ENCODE measurements at regions not wholly inside any gene's neighbourhood (a gene's known extent, or its start where the extent isn't known, plus 50 kb on each side); places are given as distances from the start of the nearest gene placed in this dataset.
A peak's percentile ranks its signal among the peaks of the same experiment; 100 is the strongest.

- peak; percentile 45 to 75 for DNase-seq
- Histone ChIP-seq H3K79me2 (ENCODE audit: control insufficient read depth, insufficient read depth, low read length, poor library complexity) (no peaks in the 10 kb centered on the region), H4K91ac (ENCODE audit: low read depth, low read length) (no peak overlapping the region), H3K36me3 (ENCODE audit: control insufficient read depth in 1 of 2, insufficient read depth in 2 of 2, low read length in 2 of 2) (no peaks in the 10 kb centered on the region), H4K8ac (ENCODE audit: low read depth, low read length) (no peak overlapping the region), H3K4ac (ENCODE audit: low read depth, low read length) (no peak overlapping the region), H4K12ac (ENCODE audit: low read depth, low read length) (no peak overlapping the region), H3K27ac (ENCODE audit: low read depth, low read length) (no peak overlapping the region), H2BK12ac (ENCODE audit: low read length) (no peak overlapping the region), H2BK5ac (ENCODE audit: low read depth, low read length, poor library complexity) (no peak overlapping the region), H2AFZ (ENCODE audit: insufficient read depth, low read length, poor library complexity) (no peak overlapping the region), H3K79me1 (ENCODE audit: low read length) (no peaks in the 10 kb centered on the region), H3K18ac (ENCODE audit: low read length) (no peak overlapping the region), H3K9me3 (ENCODE audit: insufficient read depth, low read depth, low read length) (no peaks in the 10 kb centered on the region), H3K9ac (ENCODE audit: low read length) (peak overlapping the region; percentile 61), H2BK120ac (ENCODE audit: insufficient read depth, low read length, poor library complexity) (no peak overlapping the region), H3K27me3 (ENCODE audit: insufficient read depth, low read length) (no peaks in the 10 kb centered on the region), H3K14ac (ENCODE audit: low read length) (no peak overlapping the region), H3K4me2 (ENCODE audit: low read length) (no peak overlapping the region), H3K23ac (ENCODE audit: low read length) (no peak overlapping the region), H3K4me1 (ENCODE audit: control insufficient read depth in 1 of 2, insufficient read depth in 2 of 2, low read length in 2 of 2) (no peaks in the 10 kb centered on the region), H2AK5ac (ENCODE audit: low read length) (no peak overlapping the region), H3K4me3 (ENCODE audit: low read depth, low read length) (no peak overlapping the region)
- WGBS (ENCODE audit: extremely low coverage, insufficient coverage, insufficient read length), result no CpG with 5 or more reads among the region's 7 CpGs
Measured at GRCh38 chr4:153142700-153143438, 61.4 kb upstream of the TRIM2 start.

- no peak overlapping the region for H2BK12ac ChIP-seq (ENCODE audit: low read length)
- no peak overlapping the region for H3K9ac ChIP-seq (ENCODE audit: low read length)
- no peak overlapping the region for H3K23ac ChIP-seq (ENCODE audit: low read length)
- H2BK5ac ChIP-seq (ENCODE audit: low read depth, low read length, poor library complexity), result no peak overlapping the region
- DNase-seq, result peak in 1 of 2 donors; percentile 10
- no peaks in the 10 kb centered on the region for H3K27me3 ChIP-seq (ENCODE audit: insufficient read depth, low read length)
- no peaks in the 10 kb centered on the region for H3K36me3 ChIP-seq (ENCODE audit: control insufficient read depth in 1 of 2, insufficient read depth in 2 of 2, low read length in 2 of 2)
- H3K18ac ChIP-seq (ENCODE audit: low read length), result no peak overlapping the region
- no peak overlapping the region for H3K27ac ChIP-seq (ENCODE audit: low read depth, low read length)
- H2BK120ac ChIP-seq (ENCODE audit: insufficient read depth, low read length, poor library complexity), result no peak overlapping the region
- no peak overlapping the region for H4K12ac ChIP-seq (ENCODE audit: low read depth, low read length)
- H4K91ac ChIP-seq (ENCODE audit: low read depth, low read length), result no peak overlapping the region
- no peak overlapping the region for H3K4me2 ChIP-seq (ENCODE audit: low read length)
- no peaks in the 10 kb centered on the region for H3K9me3 ChIP-seq (ENCODE audit: insufficient read depth, low read depth, low read length)
- no peak overlapping the region for H4K8ac ChIP-seq (ENCODE audit: low read depth, low read length)
- H3K79me1 ChIP-seq (ENCODE audit: low read length), result no peaks in the 10 kb centered on the region
- no CpG with 5 or more reads among the region's 7 CpGs for WGBS (ENCODE audit: extremely low coverage, insufficient coverage, insufficient read length)
- no peaks in the 10 kb centered on the region for H3K79me2 ChIP-seq (ENCODE audit: control insufficient read depth, insufficient read depth, low read length, poor library complexity)
- H2AK5ac ChIP-seq (ENCODE audit: low read length), result peak overlapping the region; percentile 31
- no peak overlapping the region for H3K4me3 ChIP-seq (ENCODE audit: low read depth, low read length)
- H2AFZ ChIP-seq (ENCODE audit: insufficient read depth, low read length, poor library complexity), result no peak overlapping the region
- H3K14ac ChIP-seq (ENCODE audit: low read length), result no peak overlapping the region
- H3K4ac ChIP-seq (ENCODE audit: low read depth, low read length), result no peak overlapping the region
- H3K4me1 ChIP-seq (ENCODE audit: control insufficient read depth in 1 of 2, insufficient read depth in 2 of 2, low read length in 2 of 2), result no peaks in the 10 kb centered on the region
Measured at GRCh38 chr4:153143527-153144348, 60.5 kb upstream of the TRIM2 start.

- H3K4me2 ChIP-seq (ENCODE audit: low read length), result no peak overlapping the region
- H3K79me2 ChIP-seq (ENCODE audit: control insufficient read depth, insufficient read depth, low read length, poor library complexity), result no peaks in the 10 kb centered on the region
- no peak overlapping the region for H2AFZ ChIP-seq (ENCODE audit: insufficient read depth, low read length, poor library complexity)
- peak in 1 of 2 donors; percentile 56 for DNase-seq
- H2BK12ac ChIP-seq (ENCODE audit: low read length), result no peak overlapping the region
- H4K12ac ChIP-seq (ENCODE audit: low read depth, low read length), result no peak overlapping the region
- no peak overlapping the region for H3K27ac ChIP-seq (ENCODE audit: low read depth, low read length)
- no peaks in the 10 kb centered on the region for H3K36me3 ChIP-seq (ENCODE audit: control insufficient read depth in 1 of 2, insufficient read depth in 2 of 2, low read length in 2 of 2)
- whole genome bisulfite sequencing (ENCODE audit: extremely low coverage, insufficient coverage, insufficient read length), result no CpG with 5 or more reads among the region's 1 CpG
- H3K18ac ChIP-seq (ENCODE audit: low read length), result no peak overlapping the region
- H3K4ac ChIP-seq (ENCODE audit: low read depth, low read length), result no peak overlapping the region
- no peak overlapping the region for H2BK120ac ChIP-seq (ENCODE audit: insufficient read depth, low read length, poor library complexity)
- no peak overlapping the region for H3K4me3 ChIP-seq (ENCODE audit: low read depth, low read length)
- H3K14ac ChIP-seq (ENCODE audit: low read length), result no peak overlapping the region
- no peaks in the 10 kb centered on the region for H3K79me1 ChIP-seq (ENCODE audit: low read length)
- no peaks in the 10 kb centered on the region for H3K9me3 ChIP-seq (ENCODE audit: insufficient read depth, low read depth, low read length)
- H3K27me3 ChIP-seq (ENCODE audit: insufficient read depth, low read length), result no peaks in the 10 kb centered on the region
- no peak overlapping the region for H4K8ac ChIP-seq (ENCODE audit: low read depth, low read length)
- H4K91ac ChIP-seq (ENCODE audit: low read depth, low read length), result no peak overlapping the region
- no peaks in the 10 kb centered on the region for H3K4me1 ChIP-seq (ENCODE audit: control insufficient read depth in 1 of 2, insufficient read depth in 2 of 2, low read length in 2 of 2)
- no peak overlapping the region for H3K9ac ChIP-seq (ENCODE audit: low read length)
- no peak overlapping the region for H3K23ac ChIP-seq (ENCODE audit: low read length)
- no peak overlapping the region for H2AK5ac ChIP-seq (ENCODE audit: low read length)
- H2BK5ac ChIP-seq (ENCODE audit: low read depth, low read length, poor library complexity), result no peak overlapping the region
Measured at GRCh38 chr4:153146031-153146430, 58.2 kb upstream of the TRIM2 start.

GRCh38 chr4:153146961-153147360, 57.3 kb upstream of the TRIM2 start:
- no peak overlapping the region for H3K18ac ChIP-seq (ENCODE audit: low read length)
- H2AFZ ChIP-seq (ENCODE audit: insufficient read depth, low read length, poor library complexity), result no peak overlapping the region
- WGBS (ENCODE audit: extremely low coverage, insufficient coverage, insufficient read length), result no CpG with 5 or more reads among the region's 4 CpGs

More at GRCh38 chr4:153146961-153147360, 57.3 kb upstream of the TRIM2 start:
- Histone ChIP-seq H3K9me3 (ENCODE audit: insufficient read depth, low read depth, low read length) (no peaks in the 10 kb centered on the region), H2BK120ac (ENCODE audit: insufficient read depth, low read length, poor library complexity) (no peak overlapping the region), H3K27ac (ENCODE audit: low read depth, low read length) (no peak overlapping the region), H3K4ac (ENCODE audit: low read depth, low read length) (no peak overlapping the region), H3K36me3 (ENCODE audit: control insufficient read depth in 1 of 2, insufficient read depth in 2 of 2, low read length in 2 of 2) (no peaks in the 10 kb centered on the region), H3K79me2 (ENCODE audit: control insufficient read depth, insufficient read depth, low read length, poor library complexity) (no peaks in the 10 kb centered on the region), H4K12ac (ENCODE audit: low read depth, low read length) (no peak overlapping the region), H3K23ac (ENCODE audit: low read length) (no peak overlapping the region), H2BK5ac (ENCODE audit: low read depth, low read length, poor library complexity) (no peak overlapping the region), H3K14ac (ENCODE audit: low read length) (no peak overlapping the region), H3K4me3 (ENCODE audit: low read depth, low read length) (no peak overlapping the region), H4K91ac (ENCODE audit: low read depth, low read length) (no peak overlapping the region), H3K27me3 (ENCODE audit: insufficient read depth, low read length) (no peaks in the 10 kb centered on the region), H2BK12ac (ENCODE audit: low read length) (no peak overlapping the region), H3K9ac (ENCODE audit: low read length) (no peak overlapping the region), H3K4me1 (ENCODE audit: control insufficient read depth in 1 of 2, insufficient read depth in 2 of 2, low read length in 2 of 2) (peaks cover 2% of the 10 kb centered on the region in 2 experiments), H2AK5ac (ENCODE audit: low read length) (no peak overlapping the region), H3K4me2 (ENCODE audit: low read length) (no peak overlapping the region), H3K79me1 (ENCODE audit: low read length) (no peaks in the 10 kb centered on the region), H4K8ac (ENCODE audit: low read depth, low read length) (no peak overlapping the region)
- no peak for DNase-seq
